ENCODE measurements at regions not wholly inside any gene's neighbourhood (a gene's known extent, or its start where the extent isn't known, plus 50 kb on each side); places are given as distances from the start of the nearest gene placed in this dataset.

DNA sequence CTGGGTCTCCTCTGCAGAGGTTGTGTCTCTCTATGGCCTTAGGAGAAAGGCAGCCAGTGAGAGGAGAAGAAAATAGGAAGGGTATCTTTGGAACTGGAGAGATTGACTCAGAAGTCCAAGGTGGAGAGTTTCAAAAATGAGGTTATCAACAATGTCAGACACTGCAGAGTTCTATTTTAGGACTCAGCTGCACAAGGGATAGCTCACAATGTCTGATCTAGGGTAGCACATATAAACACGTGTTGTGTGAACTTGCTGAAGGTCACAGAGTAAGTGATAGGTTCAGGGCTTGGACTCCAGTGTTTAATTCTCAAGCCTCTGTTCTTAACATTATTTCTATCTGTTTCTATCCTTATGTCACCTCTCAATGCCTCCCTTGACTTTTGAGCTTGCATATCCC is 305.0 kb upstream of the LARGE1 start:
- TF ChIP-seq, protein P1, sequence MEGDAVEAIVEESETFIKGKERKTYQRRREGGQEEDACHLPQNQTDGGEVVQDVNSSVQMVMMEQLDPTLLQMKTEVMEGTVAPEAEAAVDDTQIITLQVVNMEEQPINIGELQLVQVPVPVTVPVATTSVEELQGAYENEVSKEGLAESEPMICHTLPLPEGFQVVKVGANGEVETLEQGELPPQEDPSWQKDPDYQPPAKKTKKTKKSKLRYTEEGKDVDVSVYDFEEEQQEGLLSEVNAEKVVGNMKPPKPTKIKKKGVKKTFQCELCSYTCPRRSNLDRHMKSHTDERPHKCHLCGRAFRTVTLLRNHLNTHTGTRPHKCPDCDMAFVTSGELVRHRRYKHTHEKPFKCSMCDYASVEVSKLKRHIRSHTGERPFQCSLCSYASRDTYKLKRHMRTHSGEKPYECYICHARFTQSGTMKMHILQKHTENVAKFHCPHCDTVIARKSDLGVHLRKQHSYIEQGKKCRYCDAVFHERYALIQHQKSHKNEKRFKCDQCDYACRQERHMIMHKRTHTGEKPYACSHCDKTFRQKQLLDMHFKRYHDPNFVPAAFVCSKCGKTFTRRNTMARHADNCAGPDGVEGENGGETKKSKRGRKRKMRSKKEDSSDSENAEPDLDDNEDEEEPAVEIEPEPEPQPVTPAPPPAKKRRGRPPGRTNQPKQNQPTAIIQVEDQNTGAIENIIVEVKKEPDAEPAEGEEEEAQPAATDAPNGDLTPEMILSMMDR (IDR thresholded peaks at IDR 0.05; ENCODE audit: low read depth, low read length): no peak
- TF ChIP-seq POLR2A (IDR thresholded peaks at IDR 0.05; ENCODE audit: extremely low read depth, insufficient read length) (no peak), MYC (IDR thresholded peaks at IDR 0.05; ENCODE audit: low read depth, low read length) (no peak)
